ENCODE measurements at regions not wholly inside any gene's neighbourhood (a gene's known extent, or its start where the extent isn't known, plus 50 kb on each side); places are given as distances from the start of the nearest gene placed in this dataset.
"Not testable (repeated sequence)": the region's sequence is repeated elsewhere in the genome, so short reads cannot be mapped to it uniquely, and the experiment has no call there.

DNA sequence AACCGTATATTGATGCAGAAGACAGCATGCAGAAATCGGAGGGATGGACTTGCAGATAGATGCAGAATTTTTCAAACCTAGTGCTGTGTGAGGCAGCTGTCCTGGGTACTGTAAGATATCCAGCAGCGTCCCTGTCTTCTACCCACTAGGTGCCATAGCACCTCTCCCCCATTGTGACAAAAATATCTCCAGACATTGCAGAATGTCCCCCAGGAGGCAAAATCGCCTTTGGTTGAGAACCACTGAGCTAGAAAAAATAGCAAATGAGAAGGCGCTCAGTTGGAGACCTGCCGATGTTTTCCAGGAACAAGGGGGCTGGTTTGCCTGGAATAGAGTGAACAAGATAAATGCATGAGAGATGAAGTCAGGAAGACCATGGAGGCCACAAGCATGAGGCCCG is 67.9 kb upstream of the TMEM132D start:
- no peak for TF ChIP-seq CTCF (IDR thresholded peaks at IDR 0.05; ENCODE audit: insufficient read depth, low read depth, low read length, missing control alignments)
- H3K4me3 ChIP-seq (ENCODE audit: low read depth, low read length), result no peak overlapping the region
- DNase-seq (ENCODE audit: low read depth), result no peak

DNA sequence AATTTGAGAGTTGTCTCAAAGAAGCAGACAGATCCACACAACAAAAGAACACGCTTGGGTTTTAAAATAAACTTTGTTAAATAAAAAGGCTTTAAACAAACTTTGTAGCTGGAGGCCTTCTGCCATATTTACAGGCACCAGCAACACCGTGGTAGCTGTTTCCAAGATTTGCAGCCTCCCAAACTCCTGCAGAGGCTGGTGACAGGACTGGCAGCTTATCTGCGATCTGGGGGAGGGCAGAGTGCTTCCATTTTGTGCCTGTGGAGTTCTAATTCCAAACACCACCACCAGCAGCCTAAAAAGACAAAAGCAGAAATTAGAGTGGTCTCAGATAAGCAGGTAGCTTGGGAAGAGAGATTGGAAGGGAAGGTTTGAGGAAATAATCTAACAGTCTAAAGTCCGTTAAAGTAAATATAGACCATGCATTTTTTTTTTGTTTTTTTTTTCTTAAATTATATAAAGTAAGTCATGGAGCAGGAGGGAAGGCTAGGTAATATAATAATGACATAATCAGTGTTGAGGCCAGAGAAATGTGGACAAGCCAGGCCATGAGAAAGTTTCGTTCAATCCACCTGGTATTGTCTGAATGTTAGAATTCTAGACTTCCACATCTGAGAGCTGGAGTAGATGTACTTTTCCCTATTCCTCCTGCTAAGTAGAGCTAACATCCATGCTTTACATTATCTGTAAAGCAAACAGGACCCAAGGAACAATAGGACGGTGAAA is 69.6 kb upstream of the TMEM132D start:
- no peak overlapping the region for H3K4me3 ChIP-seq (ENCODE audit: low read depth, low read length)
- no peak for TF ChIP-seq CTCF (IDR thresholded peaks at IDR 0.05; ENCODE audit: insufficient read depth, low read depth, low read length, missing control alignments)
- no peak for DNase-seq (ENCODE audit: low read depth)

DNA sequence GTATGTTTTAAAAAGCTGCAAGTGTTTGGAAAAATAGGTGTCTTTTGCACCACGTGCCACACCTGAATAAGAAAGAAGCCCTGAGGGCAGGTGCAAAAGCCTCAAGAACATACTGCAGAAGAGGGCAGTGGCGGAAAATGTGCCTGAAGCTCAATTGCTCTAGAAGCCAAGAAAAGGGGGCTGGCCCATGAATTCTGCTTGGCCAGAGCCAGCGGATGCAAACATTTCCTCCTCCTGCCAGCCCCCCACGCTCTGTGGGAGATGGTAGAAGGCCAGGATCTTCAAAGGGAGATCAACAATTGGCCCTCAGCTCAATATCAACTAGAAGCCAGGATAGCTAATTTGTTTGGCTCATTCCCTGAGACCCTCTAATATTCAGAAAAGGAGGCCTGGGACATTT is 80.3 kb upstream of the TMEM132D start:
- TF ChIP-seq CTCF (IDR thresholded peaks at IDR 0.05; ENCODE audit: insufficient read depth, low read depth, low read length, missing control alignments), result no peak
- no peak overlapping the region for H3K4me3 ChIP-seq (ENCODE audit: low read depth, low read length)
- DNase-seq (ENCODE audit: low read depth), result no peak

- no peak for TF ChIP-seq CTCF (IDR thresholded peaks at IDR 0.05; ENCODE audit: insufficient read depth, low read depth, low read length, missing control alignments)
- DNase-seq (ENCODE audit: low read depth), result no peak
- H3K4me3 ChIP-seq (ENCODE audit: low read depth, low read length), result no peak overlapping the region
Measured at GRCh38 chr12:129987841-129988240, 84.0 kb upstream of the TMEM132D start.

GRCh38 chr12:129994634-129995033 is 90.8 kb upstream of the TMEM132D start:
- H3K4me3 ChIP-seq (ENCODE audit: low read depth, low read length), result no peak overlapping the region
- no peak for DNase-seq (ENCODE audit: low read depth)
- no peak for TF ChIP-seq CTCF (IDR thresholded peaks at IDR 0.05; ENCODE audit: insufficient read depth, low read depth, low read length, missing control alignments)

GRCh38 chr12:129997239-129997638 is 93.4 kb upstream of the TMEM132D start:
- no peak overlapping the region for H3K4me3 ChIP-seq (ENCODE audit: low read depth, low read length)
- no peak for DNase-seq (ENCODE audit: low read depth)
- no peak for TF ChIP-seq CTCF (IDR thresholded peaks at IDR 0.05; ENCODE audit: insufficient read depth, low read depth, low read length, missing control alignments)

DNA sequence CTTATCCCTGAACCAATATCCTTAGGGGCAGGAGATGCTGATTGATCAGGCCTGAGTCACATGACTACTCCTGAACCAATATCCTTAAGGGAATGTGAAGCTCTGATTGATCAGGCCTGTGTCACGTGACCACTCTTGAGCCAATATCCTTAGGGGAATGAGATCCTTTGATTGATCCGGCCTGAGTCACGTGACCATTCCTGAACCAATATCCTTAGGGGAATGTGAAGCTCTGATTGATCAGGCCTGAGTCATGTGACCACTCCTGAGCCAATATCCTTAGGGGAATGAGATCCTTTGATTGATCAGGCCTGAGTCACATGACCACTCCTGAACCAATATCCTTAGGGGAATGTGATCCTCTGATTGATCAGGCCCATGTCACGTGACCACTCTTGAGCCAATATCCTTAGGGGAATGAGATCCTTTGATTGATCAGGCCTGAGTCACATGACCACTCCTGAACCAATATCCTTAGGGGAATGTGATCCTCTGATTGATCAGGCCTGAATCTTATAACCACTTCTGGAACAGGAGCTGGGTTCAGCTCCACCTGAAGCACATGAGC is 100.6 kb upstream of the TMEM132D start:
- DNase-seq (ENCODE audit: low read depth); H3K4me3 ChIP-seq (ENCODE audit: low read depth, low read length): not testable (repeated sequence)
